ENCODE measurements at regions not wholly inside any gene's neighbourhood (a gene's known extent, or its start where the extent isn't known, plus 50 kb on each side); places are given as distances from the start of the nearest gene placed in this dataset.
"Not testable (repeated sequence)": the region's sequence is repeated elsewhere in the genome, so short reads cannot be mapped to it uniquely, and the experiment has no call there.

DNA sequence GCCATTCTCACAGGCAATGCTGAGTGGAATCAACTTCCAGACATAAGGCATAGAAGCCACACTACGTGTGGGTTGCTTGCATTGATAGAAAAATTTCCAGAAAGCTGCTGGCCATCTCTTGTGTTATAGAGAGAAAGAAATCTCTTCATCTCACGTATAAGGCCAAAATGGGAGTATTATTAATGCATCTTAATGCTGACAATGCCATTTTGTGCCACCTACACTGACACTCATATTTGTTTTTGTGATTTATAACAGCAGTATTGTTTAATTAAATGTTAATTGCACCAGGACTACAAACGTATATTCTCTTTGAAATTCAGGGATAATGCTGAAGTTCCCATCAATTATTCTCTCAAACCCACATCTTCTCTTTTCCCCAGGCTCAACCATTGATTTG lies 56.1 kb upstream of the TMEM132D start:
- no peak for DNase-seq (ENCODE audit: low spot score)

DNA sequence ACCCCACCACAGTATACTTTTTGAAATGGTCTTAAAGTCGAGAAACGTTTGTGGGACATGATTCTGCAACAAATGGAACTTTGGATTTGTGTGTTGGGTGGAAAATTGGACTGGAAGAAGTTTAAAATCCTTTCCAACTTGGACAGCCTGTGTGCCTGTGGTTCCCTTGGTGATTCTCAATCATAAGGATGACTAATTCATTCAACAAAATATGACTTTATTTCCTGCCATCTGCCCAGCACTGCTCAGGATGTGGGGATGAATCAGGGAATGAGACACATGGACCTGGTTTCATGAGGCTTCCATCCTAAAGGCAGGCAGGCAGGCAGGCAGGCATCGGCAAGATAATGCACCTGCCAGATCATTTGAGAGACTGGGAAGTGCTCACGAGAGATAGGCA lies 57.3 kb upstream of the TMEM132D start:
- DNase-seq (ENCODE audit: low spot score): no peak

DNA sequence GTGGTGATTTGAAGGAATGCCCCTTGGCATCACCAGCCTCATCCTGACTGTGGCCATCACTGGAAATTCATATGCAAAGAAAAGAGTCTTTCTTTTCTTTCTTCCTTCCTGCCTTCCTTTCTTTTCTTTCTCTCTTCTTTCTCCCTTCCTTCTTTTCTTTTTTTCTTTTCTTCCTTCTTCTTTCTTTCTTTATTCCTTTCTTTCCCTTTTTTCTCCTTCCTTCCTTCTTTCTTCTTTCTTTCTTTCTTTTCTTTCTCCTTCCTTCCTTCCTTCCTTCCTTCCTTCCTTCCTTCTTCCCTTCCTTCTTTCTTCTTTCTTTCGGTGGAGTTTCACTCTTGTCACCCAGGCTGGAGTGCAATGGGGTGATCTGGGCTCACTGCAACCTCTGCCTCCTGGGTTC lies 58.0 kb upstream of the TMEM132D start:
- DNase-seq (ENCODE audit: low spot score): no peak

DNA sequence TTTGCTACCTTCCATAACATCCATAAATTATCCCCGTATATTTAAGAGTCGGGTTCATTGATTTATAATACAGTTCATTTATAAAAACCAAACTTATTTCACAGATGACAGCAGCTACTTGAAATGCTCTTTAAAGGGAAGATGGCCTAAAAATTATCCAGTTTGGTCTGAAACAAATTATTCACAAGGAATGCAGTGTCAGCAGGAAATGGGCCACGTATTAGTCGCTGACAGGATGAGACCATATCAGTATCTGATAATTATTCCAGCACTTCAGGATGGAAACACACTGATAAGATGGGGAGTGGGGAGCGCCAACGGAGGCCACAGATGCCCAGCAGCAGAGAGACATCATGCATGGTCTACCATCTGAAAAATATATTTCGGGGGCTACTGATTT lies 60.5 kb upstream of the TMEM132D start:
- DNase-seq (ENCODE audit: low spot score): no peak

DNA sequence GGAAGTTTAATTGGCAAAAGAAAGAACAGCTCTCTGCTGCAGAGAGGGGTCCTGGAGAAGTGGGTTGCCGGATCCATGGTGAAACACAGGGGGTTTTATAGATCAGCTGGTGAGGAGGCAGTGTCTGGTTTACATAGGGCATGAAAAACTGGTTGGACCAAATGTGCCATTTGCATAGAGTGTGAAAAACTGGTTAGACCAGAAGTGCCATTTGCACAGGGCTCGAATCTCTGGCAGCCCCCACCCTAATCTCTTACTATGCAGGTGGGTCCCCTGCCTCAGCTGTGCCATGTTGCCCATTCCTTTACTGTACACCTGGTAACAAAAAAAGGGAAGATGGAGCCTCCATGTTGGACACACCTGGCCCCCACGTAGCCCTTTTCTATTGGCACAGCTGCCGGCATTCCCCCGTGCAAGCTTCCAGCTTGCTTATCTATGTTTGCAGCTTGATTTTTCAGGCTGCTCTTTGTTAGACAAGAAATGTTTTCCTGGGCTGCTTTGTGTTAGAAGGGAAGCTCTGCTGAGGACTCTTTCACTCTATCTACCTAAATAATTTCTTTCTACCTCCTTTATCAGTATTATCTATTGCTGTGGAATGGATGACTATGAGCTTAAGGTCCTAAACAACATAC lies 61.1 kb upstream of the TMEM132D start:
- no peak for DNase-seq (ENCODE audit: low spot score)

DNA sequence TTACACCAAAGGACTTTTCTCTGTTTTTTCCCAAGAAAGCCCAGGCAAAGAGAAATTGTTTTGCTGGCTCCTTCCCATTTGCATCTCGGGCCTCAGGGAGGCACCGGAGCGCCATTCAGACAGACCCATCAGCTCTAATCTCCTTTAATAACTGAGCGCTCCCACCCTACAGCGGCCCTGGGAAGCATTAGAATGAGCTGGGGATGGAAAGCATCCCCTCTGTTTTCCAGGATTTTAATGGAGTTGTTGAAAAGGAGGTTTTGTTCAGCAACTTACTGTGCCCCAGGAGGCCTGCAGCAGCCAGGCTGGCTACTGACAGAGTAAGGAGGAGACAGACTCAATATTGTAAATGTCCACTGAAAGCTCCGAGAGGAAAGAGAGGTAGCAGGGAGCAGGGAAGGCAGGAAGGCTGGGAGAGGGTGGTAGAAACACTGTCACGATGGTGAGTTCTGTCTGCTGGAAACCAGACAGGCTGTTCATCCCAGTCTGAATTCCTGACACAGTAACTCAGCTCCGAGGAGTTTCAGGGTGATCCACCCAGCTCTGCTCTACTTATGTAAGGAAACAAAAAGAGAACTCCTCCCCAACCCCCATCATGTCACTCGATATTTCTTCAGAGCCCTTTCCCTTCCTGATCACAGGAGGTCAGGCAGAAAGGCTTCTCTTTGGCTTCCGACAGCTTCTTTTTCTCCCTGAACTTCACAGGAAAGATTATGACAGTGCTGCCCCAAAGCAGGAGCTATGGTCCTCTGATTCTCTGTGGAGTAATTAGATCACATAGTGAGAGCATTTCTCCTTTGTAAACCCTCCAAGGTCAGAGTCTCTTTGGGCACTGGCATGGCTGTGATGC lies 62.5 kb upstream of the TMEM132D start:
- no peak for DNase-seq (ENCODE audit: low spot score)

DNA sequence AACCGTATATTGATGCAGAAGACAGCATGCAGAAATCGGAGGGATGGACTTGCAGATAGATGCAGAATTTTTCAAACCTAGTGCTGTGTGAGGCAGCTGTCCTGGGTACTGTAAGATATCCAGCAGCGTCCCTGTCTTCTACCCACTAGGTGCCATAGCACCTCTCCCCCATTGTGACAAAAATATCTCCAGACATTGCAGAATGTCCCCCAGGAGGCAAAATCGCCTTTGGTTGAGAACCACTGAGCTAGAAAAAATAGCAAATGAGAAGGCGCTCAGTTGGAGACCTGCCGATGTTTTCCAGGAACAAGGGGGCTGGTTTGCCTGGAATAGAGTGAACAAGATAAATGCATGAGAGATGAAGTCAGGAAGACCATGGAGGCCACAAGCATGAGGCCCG lies 67.9 kb upstream of the TMEM132D start:
- DNase-seq (ENCODE audit: low spot score): no peak

DNA sequence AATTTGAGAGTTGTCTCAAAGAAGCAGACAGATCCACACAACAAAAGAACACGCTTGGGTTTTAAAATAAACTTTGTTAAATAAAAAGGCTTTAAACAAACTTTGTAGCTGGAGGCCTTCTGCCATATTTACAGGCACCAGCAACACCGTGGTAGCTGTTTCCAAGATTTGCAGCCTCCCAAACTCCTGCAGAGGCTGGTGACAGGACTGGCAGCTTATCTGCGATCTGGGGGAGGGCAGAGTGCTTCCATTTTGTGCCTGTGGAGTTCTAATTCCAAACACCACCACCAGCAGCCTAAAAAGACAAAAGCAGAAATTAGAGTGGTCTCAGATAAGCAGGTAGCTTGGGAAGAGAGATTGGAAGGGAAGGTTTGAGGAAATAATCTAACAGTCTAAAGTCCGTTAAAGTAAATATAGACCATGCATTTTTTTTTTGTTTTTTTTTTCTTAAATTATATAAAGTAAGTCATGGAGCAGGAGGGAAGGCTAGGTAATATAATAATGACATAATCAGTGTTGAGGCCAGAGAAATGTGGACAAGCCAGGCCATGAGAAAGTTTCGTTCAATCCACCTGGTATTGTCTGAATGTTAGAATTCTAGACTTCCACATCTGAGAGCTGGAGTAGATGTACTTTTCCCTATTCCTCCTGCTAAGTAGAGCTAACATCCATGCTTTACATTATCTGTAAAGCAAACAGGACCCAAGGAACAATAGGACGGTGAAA lies 69.6 kb upstream of the TMEM132D start:
- no peak for DNase-seq (ENCODE audit: low spot score)

DNA sequence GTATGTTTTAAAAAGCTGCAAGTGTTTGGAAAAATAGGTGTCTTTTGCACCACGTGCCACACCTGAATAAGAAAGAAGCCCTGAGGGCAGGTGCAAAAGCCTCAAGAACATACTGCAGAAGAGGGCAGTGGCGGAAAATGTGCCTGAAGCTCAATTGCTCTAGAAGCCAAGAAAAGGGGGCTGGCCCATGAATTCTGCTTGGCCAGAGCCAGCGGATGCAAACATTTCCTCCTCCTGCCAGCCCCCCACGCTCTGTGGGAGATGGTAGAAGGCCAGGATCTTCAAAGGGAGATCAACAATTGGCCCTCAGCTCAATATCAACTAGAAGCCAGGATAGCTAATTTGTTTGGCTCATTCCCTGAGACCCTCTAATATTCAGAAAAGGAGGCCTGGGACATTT lies 80.3 kb upstream of the TMEM132D start:
- DNase-seq (ENCODE audit: low spot score): no peak

DNA sequence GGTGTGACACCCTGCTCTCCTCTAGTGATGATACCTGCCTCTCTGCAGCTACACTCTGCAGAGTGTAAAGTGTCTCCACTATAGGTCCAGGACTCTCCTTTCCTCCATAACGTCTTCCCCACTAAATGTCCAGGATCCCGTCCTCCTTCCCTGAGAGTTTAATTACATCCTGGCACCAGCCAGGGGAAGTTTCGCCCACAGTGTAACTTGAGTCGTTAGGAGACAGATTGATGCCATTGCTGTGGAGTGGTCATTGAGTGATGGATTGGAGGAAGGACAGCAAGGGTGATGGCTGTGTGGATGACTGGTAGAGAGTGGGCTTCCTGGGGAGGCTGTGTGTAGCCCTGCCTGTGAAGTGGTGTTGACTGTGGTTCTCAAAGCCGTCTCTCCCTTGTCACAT lies 84.0 kb upstream of the TMEM132D start:
- no peak for DNase-seq (ENCODE audit: low spot score)

DNA sequence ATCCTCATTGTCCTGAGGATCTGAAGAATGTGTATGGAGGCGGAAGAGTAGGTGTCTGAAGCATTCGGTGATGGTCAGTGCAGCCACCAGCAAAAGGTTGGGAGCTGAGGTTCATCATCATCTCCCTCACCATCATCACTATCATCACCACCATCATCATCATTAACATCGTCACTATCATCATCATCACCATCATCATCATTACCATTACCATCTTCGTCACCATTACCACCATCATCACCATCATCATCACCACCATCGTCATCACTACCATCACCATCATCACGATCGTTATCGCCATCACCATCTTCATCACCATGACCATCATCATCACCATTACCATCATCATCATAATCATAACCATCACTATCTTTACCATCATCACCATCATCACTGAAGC lies 90.8 kb upstream of the TMEM132D start:
- no peak for DNase-seq (ENCODE audit: low spot score)

DNA sequence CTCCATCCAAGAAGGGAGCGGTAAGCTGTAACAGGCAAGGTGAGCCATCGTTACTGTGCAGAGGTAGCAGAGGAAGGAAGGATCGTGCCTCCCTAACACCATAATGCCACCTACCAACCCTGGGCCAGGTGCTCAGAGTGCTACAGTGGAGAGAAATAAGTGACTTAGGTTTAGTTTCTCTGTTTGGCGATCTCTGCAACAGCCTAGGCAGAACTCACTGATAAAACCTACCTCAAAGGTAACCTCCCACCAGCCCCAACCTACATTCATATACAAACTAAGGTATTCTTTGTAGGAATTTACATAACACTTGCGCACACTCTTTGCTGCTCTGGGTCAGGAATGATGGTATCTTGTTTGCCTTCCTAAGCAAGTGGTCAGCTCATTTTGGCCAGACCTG lies 93.4 kb upstream of the TMEM132D start:
- no peak for DNase-seq (ENCODE audit: low spot score)

DNA sequence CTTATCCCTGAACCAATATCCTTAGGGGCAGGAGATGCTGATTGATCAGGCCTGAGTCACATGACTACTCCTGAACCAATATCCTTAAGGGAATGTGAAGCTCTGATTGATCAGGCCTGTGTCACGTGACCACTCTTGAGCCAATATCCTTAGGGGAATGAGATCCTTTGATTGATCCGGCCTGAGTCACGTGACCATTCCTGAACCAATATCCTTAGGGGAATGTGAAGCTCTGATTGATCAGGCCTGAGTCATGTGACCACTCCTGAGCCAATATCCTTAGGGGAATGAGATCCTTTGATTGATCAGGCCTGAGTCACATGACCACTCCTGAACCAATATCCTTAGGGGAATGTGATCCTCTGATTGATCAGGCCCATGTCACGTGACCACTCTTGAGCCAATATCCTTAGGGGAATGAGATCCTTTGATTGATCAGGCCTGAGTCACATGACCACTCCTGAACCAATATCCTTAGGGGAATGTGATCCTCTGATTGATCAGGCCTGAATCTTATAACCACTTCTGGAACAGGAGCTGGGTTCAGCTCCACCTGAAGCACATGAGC lies 100.6 kb upstream of the TMEM132D start:
- not testable (repeated sequence) for DNase-seq (ENCODE audit: low spot score)

DNA sequence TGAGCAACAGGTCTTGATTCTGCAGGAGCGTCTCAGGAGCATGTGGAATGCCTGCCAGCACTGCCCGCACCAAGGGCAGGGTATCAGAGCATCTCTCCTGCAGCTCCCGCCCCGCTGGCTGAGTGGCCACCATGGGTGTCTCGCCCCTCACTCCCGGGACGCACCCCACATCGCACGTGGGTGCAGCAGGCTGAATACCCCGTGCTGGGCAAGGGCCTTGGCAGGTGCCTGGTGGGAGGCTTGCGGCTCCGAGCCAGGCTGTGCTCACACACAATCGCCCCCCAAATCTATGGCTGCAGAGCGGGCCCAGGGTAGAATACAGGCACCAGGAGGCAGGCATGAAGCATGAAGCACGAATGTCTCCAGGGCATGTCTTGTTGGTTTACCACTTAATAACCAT lies 103.9 kb upstream of the TMEM132D start:
- DNase-seq (ENCODE audit: low spot score): no peak

DNA sequence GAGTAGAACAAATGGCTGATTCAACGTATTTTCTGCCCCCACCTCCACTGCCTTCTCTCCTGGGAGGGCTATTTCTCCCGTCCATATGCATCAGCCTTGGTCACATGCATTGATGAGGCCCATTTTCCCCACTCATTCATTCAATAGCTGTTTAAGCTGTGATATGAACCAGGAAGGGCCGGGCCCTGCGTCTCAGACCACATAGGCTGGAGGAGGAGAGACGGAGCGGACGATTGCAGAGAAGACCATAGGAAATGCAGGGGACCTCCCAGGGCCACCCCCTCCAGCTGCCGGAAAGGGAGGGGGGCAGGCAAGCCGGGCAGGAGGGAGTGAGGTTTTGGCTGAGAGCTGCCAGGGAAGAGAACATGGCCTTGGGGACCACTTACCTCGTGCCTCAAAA lies 104.4 kb upstream of the TMEM132D start:
- no peak for DNase-seq (ENCODE audit: low spot score)

DNA sequence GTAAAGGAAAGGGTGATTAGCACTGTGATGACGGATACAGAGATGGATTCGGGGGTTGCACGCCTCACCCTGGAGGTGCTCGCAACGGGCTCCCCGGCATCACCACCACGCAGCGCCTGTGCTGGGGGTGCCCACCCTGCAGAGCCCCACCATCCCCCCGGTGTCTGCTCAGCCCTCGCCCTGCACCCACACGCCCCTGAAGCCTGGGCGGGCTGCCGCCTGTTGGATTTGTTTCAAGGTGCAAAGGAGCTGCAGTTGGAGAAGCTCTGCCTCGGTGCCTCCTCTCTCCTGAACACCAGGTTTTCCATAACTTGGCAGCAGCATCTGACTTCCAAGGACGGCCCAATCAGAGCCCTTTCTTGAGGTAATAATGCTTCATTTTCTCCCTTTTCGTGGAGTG lies 106.1 kb upstream of the TMEM132D start:
- no peak for DNase-seq (ENCODE audit: low spot score)

DNA sequence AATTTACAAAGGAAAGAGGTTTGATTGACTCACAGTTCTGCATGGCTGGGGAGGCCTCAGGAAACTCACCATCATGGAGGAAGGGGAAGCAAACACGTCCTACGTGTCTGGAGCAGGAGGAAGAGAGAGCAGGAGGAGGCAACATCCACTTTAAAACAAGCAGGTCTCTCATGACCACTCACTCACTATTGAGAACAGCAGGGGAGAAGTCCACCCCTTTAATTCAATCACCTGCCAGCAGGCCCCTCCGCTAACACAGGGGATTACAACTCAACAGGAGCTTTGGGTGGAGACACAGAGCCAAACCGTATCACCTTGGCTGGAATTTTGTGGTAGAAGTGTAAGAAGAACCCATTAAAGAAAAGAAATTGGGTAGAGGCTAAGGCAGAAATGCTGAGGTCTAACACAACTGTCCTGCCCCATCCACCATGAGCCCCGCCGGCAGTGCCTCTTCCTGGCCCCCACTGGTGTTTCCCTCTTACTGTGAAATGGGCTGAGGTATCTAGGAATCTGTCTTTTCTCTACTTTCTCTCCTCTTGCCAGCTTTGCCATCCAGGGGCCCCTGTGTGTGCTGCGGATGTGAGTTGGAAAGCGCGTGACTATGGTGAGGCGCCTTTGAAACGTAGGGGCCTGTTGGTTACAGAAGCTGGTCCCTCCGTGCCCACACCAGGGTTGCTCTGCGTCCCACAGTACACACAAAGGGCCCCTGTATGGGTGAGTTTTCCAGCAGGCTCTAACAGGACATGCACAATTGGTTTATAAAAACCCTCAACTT lies 108.0 kb upstream of the TMEM132D start:
- no peak for DNase-seq (ENCODE audit: low spot score)

DNA sequence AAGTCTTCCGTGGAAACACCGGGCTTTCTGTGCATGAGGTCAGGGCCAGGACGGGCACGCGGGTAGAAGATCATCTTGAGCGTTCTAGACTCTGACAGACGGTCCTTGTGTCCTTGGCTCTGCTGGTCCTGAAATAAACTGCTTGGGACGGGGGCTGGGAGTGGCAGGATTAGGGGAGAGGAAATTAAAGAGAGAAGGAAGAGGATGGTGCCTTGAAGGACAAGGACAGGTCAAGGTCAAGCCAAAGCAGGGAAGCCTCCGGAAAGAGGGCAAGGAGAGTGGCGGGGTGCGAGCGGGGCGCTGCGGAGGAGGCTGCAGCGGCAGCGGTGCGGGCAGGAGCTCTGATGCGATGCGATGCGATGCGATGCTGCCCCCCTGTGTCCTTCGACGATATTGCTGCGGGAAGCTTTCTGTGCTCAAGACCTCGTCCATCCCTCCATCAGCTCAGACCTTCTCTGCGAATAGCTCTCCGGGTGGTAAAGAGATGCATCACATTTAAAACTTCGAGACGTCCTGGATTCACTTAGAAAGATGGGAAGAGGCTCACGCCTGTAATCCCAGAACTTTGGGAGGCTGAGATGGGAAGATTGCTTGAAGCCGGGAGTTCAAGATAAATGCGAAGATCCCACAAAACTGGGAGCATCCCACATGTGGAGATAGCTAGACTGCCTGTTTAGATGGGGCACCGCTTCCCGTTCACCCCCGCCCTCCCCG lies 110.1 kb upstream of the TMEM132D start:
- peak; percentile 68 for DNase-seq (ENCODE audit: low spot score)

DNA sequence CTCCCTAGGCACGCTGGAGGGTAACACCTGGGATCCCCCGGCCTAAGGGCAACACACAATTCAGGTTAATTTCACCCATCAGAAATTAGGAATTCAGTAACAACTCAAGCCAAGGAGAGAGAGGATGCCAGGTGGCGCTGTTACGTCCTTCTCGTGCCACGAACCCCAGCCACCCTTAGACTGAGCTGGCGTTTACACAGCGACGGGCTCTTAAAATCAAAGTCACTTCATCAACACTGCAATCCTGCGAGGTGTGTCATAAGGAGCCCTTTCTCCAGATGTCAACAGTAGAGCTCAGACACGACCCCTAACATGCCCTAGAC lies 110.6 kb upstream of the TMEM132D start:
- DNase-seq (ENCODE audit: low spot score): no peak

DNA sequence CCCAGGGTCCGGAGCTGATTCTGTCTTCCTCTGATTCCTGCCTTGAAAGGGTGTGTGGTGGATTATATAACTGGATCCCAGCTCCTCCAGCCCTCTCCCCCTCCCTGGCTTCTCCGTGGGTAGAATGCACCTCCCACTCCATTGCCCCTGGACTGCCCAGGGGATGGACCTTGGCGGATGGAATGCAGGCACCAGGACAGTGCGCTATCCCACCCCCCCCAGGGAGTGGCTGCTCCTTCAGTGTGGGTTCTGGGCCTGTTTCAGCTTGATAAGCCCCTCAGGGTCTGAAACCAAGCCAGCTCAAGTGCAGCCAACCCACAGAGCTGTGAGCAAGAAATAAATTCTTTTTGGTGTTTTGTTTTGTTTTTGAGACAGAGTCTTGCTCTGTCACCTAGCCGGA lies 112.4 kb upstream of the TMEM132D start:
- DNase-seq (ENCODE audit: low spot score): no peak

DNA sequence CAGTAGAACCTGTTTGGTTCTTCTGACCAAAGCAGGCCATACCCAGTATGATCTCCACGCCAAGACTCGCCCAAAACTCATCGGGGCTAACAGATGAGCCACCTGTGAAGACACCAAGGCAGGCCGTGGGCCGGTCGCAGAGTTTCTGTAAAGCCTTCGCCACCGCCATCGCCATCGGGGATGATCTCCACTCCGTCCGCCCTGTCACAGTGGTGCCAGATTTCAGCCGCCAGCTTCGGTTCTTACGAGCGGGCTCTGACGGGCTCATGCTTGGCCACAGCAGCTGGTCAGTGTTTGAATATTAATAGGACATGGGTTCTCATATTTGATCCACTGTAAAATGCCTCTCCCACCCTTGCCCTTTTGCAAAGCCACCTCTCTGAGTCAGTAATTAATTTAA lies 113.2 kb upstream of the TMEM132D start:
- DNase-seq (ENCODE audit: low spot score): no peak

Measured in HuH-7 (cell line).